ENCODE measurements at regions not wholly inside any gene's neighbourhood (a gene's known extent, or its start where the extent isn't known, plus 50 kb on each side); places are given as distances from the start of the nearest gene placed in this dataset.

DNA sequence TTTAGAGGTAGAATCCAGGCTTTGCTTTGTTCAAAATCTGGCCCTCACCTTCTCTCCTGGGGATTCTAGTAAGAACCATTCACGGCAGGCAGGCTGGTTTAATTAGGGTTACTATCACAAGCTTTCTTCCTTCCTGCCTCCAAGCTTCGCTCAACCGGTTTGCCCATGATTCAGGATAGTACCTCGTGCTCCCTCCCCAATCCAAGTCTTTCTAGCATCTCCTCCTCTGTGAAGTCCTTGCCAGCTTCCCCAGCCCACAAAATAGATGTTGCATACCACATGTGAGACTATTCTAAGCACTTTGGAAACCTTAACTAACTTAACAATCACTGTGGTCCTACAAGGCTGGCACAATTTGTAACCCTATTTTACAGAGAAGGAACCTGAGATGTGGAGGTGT is 135.1 kb downstream of the SOCS6 start:
- ChIA-PET CTCF (interaction anchor here (0.6 kb wide), 1 partner anchor 239 kb away, joined by 8 read pairs; no protein-coding TSS in a partner anchor), POLR2A (ENCODE audit: low non-redundant PET) (no interaction called here)
- H3K27ac ChIP-seq, result no peak overlapping the region
- TF ChIP-seq CTCF (conservative IDR thresholded peaks at IDR 0.05; ENCODE audit: low read depth), result no peak
- peak; percentile 50 for DNase-seq (ENCODE audit: low spot score)

DNA sequence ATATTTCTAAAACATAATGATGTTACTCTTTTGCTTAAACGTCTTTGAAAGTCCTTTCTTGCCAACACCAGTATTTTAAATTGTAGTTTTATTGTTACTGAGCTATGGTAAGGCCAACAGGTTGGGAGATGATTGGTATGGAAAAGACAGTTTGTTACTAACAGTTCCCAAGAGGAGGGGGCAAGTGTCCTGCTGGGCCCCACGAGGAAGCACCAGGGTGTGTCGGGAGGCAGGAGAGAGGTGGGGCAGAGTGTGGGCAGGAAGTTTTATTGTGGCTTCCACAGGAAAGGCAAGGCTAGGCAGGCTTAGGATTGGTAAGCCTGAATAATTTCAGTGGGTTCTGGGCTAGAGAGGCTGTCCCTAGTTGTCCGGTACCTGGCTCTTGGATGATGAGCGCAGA is 134.3 kb downstream of the SOCS6 start:
- CTCF ChIA-PET, result interaction anchor here (1.0 kb wide), 1 partner anchor 11 kb away, joined by 3 read pairs; no protein-coding TSS in a partner anchor
- DNase-seq (ENCODE audit: low spot score), result no peak
- no peak for TF ChIP-seq CTCF (conservative IDR thresholded peaks at IDR 0.05; ENCODE audit: low read depth)
- POLR2A ChIA-PET (ENCODE audit: low non-redundant PET), result no interaction called here
- H3K27ac ChIP-seq, result peak overlapping the region; percentile 64

DNA sequence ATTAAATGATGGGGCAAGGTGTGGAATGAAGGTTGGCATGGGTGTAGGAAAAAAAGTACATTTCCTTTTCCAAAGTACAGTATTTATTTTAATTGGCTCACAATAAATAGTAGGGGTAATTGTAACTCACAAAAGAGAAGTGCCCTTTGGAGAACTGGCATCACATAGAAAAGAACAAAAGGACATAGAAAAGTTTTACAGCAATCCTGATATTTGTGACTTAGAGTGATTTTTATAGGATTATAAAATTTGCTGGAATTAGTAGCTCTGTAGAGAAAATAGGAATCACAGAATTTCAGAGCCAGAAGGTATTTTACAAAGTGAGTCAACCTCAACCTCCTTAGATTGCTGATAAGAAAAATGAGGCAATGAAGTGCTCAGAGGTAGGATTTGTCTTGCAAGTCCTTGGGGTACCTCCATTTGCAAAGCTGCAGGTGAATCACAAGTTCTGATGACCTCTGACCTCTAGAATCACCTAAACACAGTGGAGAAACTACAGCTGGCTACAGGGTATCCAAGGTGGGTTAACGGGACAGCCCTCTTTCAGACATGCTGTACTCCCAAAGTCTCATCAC is 133.6 kb downstream of the SOCS6 start:
- no peak for TF ChIP-seq CTCF (conservative IDR thresholded peaks at IDR 0.05; ENCODE audit: low read depth)
- H3K27ac ChIP-seq, result no peak overlapping the region
- ChIA-PET CTCF (interaction anchor here (1.0 kb wide), 1 partner anchor 12 kb away, joined by 3 read pairs; no protein-coding TSS in a partner anchor), POLR2A (ENCODE audit: low non-redundant PET) (no interaction called here)
- DNase-seq (ENCODE audit: low spot score), result no peak

GRCh38 chr18:70421471-70422390 is 132.9 kb downstream of the SOCS6 start:
- H3K27ac ChIP-seq, result no peak overlapping the region
- POLR2A ChIA-PET (ENCODE audit: low non-redundant PET), result no interaction called here
- CTCF ChIA-PET, result interaction anchor here (0.6 kb wide), 1 partner anchor 9 kb away, joined by 3 read pairs; no protein-coding TSS in a partner anchor
- TF ChIP-seq CTCF (conservative IDR thresholded peaks at IDR 0.05; ENCODE audit: low read depth), result no peak
- peak; percentile 87 for DNase-seq (ENCODE audit: low spot score)

GRCh38 chr18:70420146-70420898 is 131.5 kb downstream of the SOCS6 start:
- POLR2A ChIA-PET (ENCODE audit: low non-redundant PET), result no interaction called here
- CTCF ChIA-PET, result no interaction called here
- no peak for TF ChIP-seq CTCF (conservative IDR thresholded peaks at IDR 0.05; ENCODE audit: low read depth)
- H3K27ac ChIP-seq, result peak overlapping the region; percentile 45; the same call in 1 of the 2 replicates
- peak; percentile 16 for DNase-seq (ENCODE audit: low spot score)

GRCh38 chr18:70419526-70419925 is 130.7 kb downstream of the SOCS6 start:
- ChIA-PET CTCF (no interaction called here), POLR2A (ENCODE audit: low non-redundant PET) (no interaction called here)
- no peak for DNase-seq (ENCODE audit: low spot score)
- no peak for TF ChIP-seq CTCF (conservative IDR thresholded peaks at IDR 0.05; ENCODE audit: low read depth)
- peak overlapping the region; percentile 26; the same call in 1 of the 2 replicates for H3K27ac ChIP-seq
